IMR-90 (cell line): ENCODE measurements at regions not wholly inside any gene's neighbourhood (a gene's known extent, or its start where the extent isn't known, plus 50 kb on each side); places are given as distances from the start of the nearest gene placed in this dataset.

Experiments
- ATAC-seq: fragments of 200-7000 bp; cut with Tn5 transposase; 2 replicates; pipeline ENCODE4 v1.9.1; 2020; ENCODE audit warnings: low read depth, mild to moderate bottlenecking, moderate library complexity
- BruUV-seq: library from RNA; stranded (reverse); fragments of 400-500 nt; replicated peaks from 2 replicates; lab custom pipeline; 2021; lab: Mats Ljungman, UMichigan
- CTCF ChIA-PET: fragments of 300-600 bp; formaldehyde crosslinking; extraction: SDS; loops from one replicate; lab custom pipeline; 2021; ENCODE audit warnings: antibody characterized with exemption; lab: Yijun Ruan, JAX
- POLR2A ChIA-PET: fragments of 300-600 bp; sonication (Branson Sonifier 250); formaldehyde crosslinking; loops from one replicate; lab custom pipeline; 2022; ENCODE audit warnings: antibody characterized with exemption; ENCODE audit not compliant: unreplicated experiment; lab: Charles Lee
- DNase-seq: peaks from one replicate; pipeline ENCODE4 v3.0.0; 2013
- H2AFZ ChIP-seq: replicated peaks from 2 replicates; pipeline ENCODE3; 2013; ENCODE audit warnings: low read length, mild to moderate bottlenecking; ENCODE audit not compliant: poor library complexity
- H2AK5ac ChIP-seq: 2 replicates; pipeline ENCODE4 v1.6.1; 2013; ENCODE audit warnings: low read depth, low read length, inconsistent platforms
- H2AK9ac ChIP-seq: replicated peaks from 2 replicates; pipeline ENCODE3; 2013; ENCODE audit warnings: mild to moderate bottlenecking, low read depth, low read length, moderate library complexity; ENCODE audit not compliant: poor library complexity
- H2BK120ac ChIP-seq: 2 replicates; pipeline ENCODE4 v1.6.1; 2013; ENCODE audit warnings: low read depth, low read length, inconsistent platforms
- H2BK15ac ChIP-seq: 3 replicates; pipeline ENCODE4 v1.6.1; 2013; ENCODE audit warnings: low read depth, low read length, inconsistent platforms
- H2BK20ac ChIP-seq: 2 replicates; pipeline ENCODE4 v1.6.1; 2013; ENCODE audit warnings: low read depth, mild to moderate bottlenecking, inconsistent platforms, low read length, moderate library complexity
- H2BK5ac ChIP-seq: 2 replicates; pipeline ENCODE4 v1.6.1; 2013; ENCODE audit warnings: mild to moderate bottlenecking, low read depth, low read length, inconsistent platforms; ENCODE audit not compliant: poor library complexity, severe bottlenecking
- H3K14ac ChIP-seq: replicated peaks from 2 replicates; pipeline ENCODE4 v1.6.1; 2013; ENCODE audit warnings: low read depth, low read length, inconsistent platforms
- H3K18ac ChIP-seq: 2 replicates; pipeline ENCODE4 v1.6.1; 2013; ENCODE audit warnings: low read depth, low read length, control low read depth
- H3K23ac ChIP-seq: 2 replicates; pipeline ENCODE4 v1.6.1; 2013; ENCODE audit warnings: low read depth, low read length, inconsistent platforms
- H3K27ac ChIP-seq: 2 replicates; pipeline ENCODE4 v1.5.1; 2013; ENCODE audit warnings: mild to moderate bottlenecking, control low read depth, low read length; ENCODE audit not compliant: insufficient read depth
- H3K27me3 ChIP-seq: 2 replicates; pipeline ENCODE4 v1.6.1; 2013; ENCODE audit warnings: low read length; ENCODE audit not compliant: control insufficient read depth, insufficient read depth
- H3K36me3 ChIP-seq: 2 replicates; pipeline ENCODE4 v1.6.1; 2013; ENCODE audit warnings: low read length, mixed read lengths; ENCODE audit not compliant: control insufficient read depth, insufficient read depth
- H3K4ac ChIP-seq: 2 replicates; pipeline ENCODE4 v1.6.1; 2013; ENCODE audit warnings: low read depth, low read length, inconsistent platforms
- H3K4me1 ChIP-seq: 2 replicates; pipeline ENCODE4 v1.6.1; 2013; ENCODE audit warnings: low read length, mixed read lengths; ENCODE audit not compliant: control insufficient read depth, insufficient read depth
- H3K4me2 ChIP-seq: 2 replicates; pipeline ENCODE4 v1.6.1; 2013; ENCODE audit warnings: low read depth, mild to moderate bottlenecking, control low read depth, low read length, moderate library complexity
- H3K4me3 ChIP-seq: 2 replicates; pipeline ENCODE4 v1.5.1; 2013; ENCODE audit warnings: low read depth, mild to moderate bottlenecking, control low read depth, low read length, moderate library complexity; ENCODE audit not compliant: insufficient read depth
- H3K56ac ChIP-seq: 2 replicates; pipeline ENCODE4 v1.6.1; 2013; ENCODE audit warnings: low read length, inconsistent platforms; ENCODE audit not compliant: insufficient read depth; ENCODE audit errors: extremely low read depth
- H3K79me1 ChIP-seq, 2 experiments: 2 replicates each; pipeline ENCODE4 v1.6.1; 2013; ENCODE audit warnings: low read length in 2 of 2, inconsistent platforms in 1 of 2, low read depth in 1 of 2
- H3K9ac ChIP-seq: 2 replicates; pipeline ENCODE4 v1.6.1; 2013; ENCODE audit warnings: low read depth, low read length, control low read depth
- H3K9me1 ChIP-seq: 2 replicates; pipeline ENCODE4 v1.6.1; 2013; ENCODE audit warnings: low read length, inconsistent platforms; ENCODE audit not compliant: insufficient read depth
- H3K9me3 ChIP-seq: 2 replicates; pipeline ENCODE4 v1.6.1; 2013; ENCODE audit warnings: low read length; ENCODE audit not compliant: control insufficient read depth, insufficient read depth
- H4K20me1 ChIP-seq: 2 replicates; pipeline ENCODE4 v1.6.1; 2013; ENCODE audit warnings: low read length, inconsistent platforms; ENCODE audit not compliant: insufficient read depth
- H4K5ac ChIP-seq: 2 replicates; pipeline ENCODE4 v1.6.1; 2013; ENCODE audit warnings: mild to moderate bottlenecking, low read depth, low read length, control low read depth
- H4K8ac ChIP-seq, 2 experiments: 2 replicates each; pipeline ENCODE4 v1.6.1; 2013; ENCODE audit warnings: low read depth in 2 of 2, low read length in 2 of 2, control low read depth in 1 of 2, inconsistent platforms in 1 of 2
- H4K91ac ChIP-seq: 2 replicates; pipeline ENCODE4 v1.6.1; 2013; ENCODE audit warnings: low read depth, low read length, inconsistent platforms; ENCODE audit not compliant: insufficient read depth
- BHLHE40 ChIP-seq: fragments of 150-350 bp; IDR thresholded peaks from 2 replicates; pipeline ENCODE4 v1.6.1; 2016; ENCODE audit warnings: mild to moderate bottlenecking, low read depth, low read length
- CEBPB ChIP-seq: IDR thresholded peaks from 2 replicates; pipeline ENCODE4 v1.6.1; 2012; ENCODE audit warnings: low read depth, low read length, improper control_type of control experiment
- CHD1 ChIP-seq: IDR thresholded peaks from 2 replicates; pipeline ENCODE4 v1.6.1; 2012; ENCODE audit warnings: low read depth, low read length, improper control_type of control experiment
- CTCF ChIP-seq: conservative IDR thresholded peaks from 2 replicates; pipeline ENCODE4 v1.5.1; 2012; ENCODE audit warnings: mild to moderate bottlenecking, low read depth, low read length, improper control_type of control experiment
- ELK1 ChIP-seq: fragments of 150-350 bp; IDR thresholded peaks from 2 replicates; pipeline ENCODE4 v1.6.1; 2016; ENCODE audit warnings: low read depth, mild to moderate bottlenecking, low read length, moderate library complexity, borderline replicate concordance
- FOS ChIP-seq: fragments of 150-350 bp; IDR thresholded peaks from 2 replicates; pipeline ENCODE4 v1.6.1; 2016; ENCODE audit warnings: low read depth, low read length
- MAFK ChIP-seq: IDR thresholded peaks from 2 replicates; pipeline ENCODE4 v1.6.1; 2012; ENCODE audit warnings: low read depth, low read length, improper control_type of control experiment
- MAZ ChIP-seq: IDR thresholded peaks from 2 replicates; pipeline ENCODE4 v1.6.1; 2012; ENCODE audit warnings: low read depth, mild to moderate bottlenecking, low read length, improper control_type of control experiment, moderate library complexity, borderline replicate concordance
- MXI1 ChIP-seq: IDR thresholded peaks from 2 replicates; pipeline ENCODE4 v1.6.1; 2012; ENCODE audit warnings: low read depth, mild to moderate bottlenecking, low read length, moderate library complexity, borderline replicate concordance
- NFE2L2 ChIP-seq: fragments of 150-350 bp; IDR thresholded peaks from 2 replicates; pipeline ENCODE4 v1.6.1; 2016; ENCODE audit warnings: low read depth, mild to moderate bottlenecking, low read length
- POLR2A ChIP-seq: IDR thresholded peaks from 2 replicates; pipeline ENCODE4 v1.6.1; 2012; ENCODE audit warnings: mild to moderate bottlenecking, low read depth, low read length
- RAD21 ChIP-seq: IDR thresholded peaks from 2 replicates; pipeline ENCODE4 v1.6.1; 2012; ENCODE audit warnings: low read length, improper control_type of control experiment
- RCOR1 ChIP-seq: IDR thresholded peaks from 2 replicates; pipeline ENCODE4 v1.6.1; 2012; ENCODE audit warnings: mild to moderate bottlenecking, low read length, improper control_type of control experiment; ENCODE audit not compliant: insufficient replicate concordance
- RFX5 ChIP-seq: IDR thresholded peaks from 2 replicates; pipeline ENCODE4 v1.8.0; 2012; ENCODE audit warnings: low read depth, mild to moderate bottlenecking, low read length, moderate library complexity
- SMC3 ChIP-seq: fragments of 150-350 bp; IDR thresholded peaks from 2 replicates; pipeline ENCODE4 v1.6.1; 2016; ENCODE audit warnings: low read depth, mild to moderate bottlenecking, antibody characterized with exemption, low read length, moderate library complexity
- USF2 ChIP-seq: fragments of 150-350 bp; IDR thresholded peaks from 2 replicates; pipeline ENCODE4 v1.6.1; 2017; ENCODE audit warnings: mild to moderate bottlenecking, antibody characterized with exemption, low read length, low read depth
- WGBS, 2 experiments: methylation state at CpG; one replicate each; pipeline versions ENCODE4 v1.1.5 to v1.1.7; 2013; ENCODE audit warnings: missing lambda C conversion rate in 2 of 2; ENCODE audit not compliant: insufficient read length in 1 of 2; ENCODE audit errors: extremely low coverage in 2 of 2; 5-methylcytosine and 5-hydroxymethylcytosine counted together
- dilution Hi-C: fragments of 300-500 bp; cut with HindIII; formaldehyde crosslinking; loops from one replicate; pipeline ENCODE4 v1.14.3; 2018; ENCODE audit warnings: low sequenced_read_pairs; ENCODE audit not compliant: unreplicated experiment
- in situ Hi-C: fragments of 300-500 bp; cut with MboI; formaldehyde crosslinking; loops from 3 replicates; pipeline ENCODE4 v1.14.3; 2019; ENCODE audit warnings: low sequenced_read_pairs, inconsistent platforms, mixed read lengths
- intact Hi-C: fragments of 100-400 bp; cut with micrococcal nuclease; formaldehyde crosslinking; loops from 2 replicates; pipeline ENCODE4 v1.10.0; 2022

- H3K23ac ChIP-seq = no peak overlapping the region
- H3K4me1 ChIP-seq = peaks cover 9% of the 10 kb centered on the region
- DNase-seq = no peak
- POLR2A ChIA-PET = no interaction called here
- intact Hi-C loops = no loop called here
- H2AK9ac ChIP-seq = no peak overlapping the region
- no peak overlapping the region for H3K9ac ChIP-seq
- no peak overlapping the region for H3K4me2 ChIP-seq
- no peak overlapping the region; the same call in 2 of the 3 replicates for H2BK15ac ChIP-seq
- H3K36me3 ChIP-seq = no peaks in the 10 kb centered on the region
- H2AK5ac ChIP-seq = peak overlapping the region; percentile 27; the same call in 1 of the 2 replicates
- H3K27me3 ChIP-seq = no peaks in the 10 kb centered on the region
- H3K14ac ChIP-seq = no peak overlapping the region
- H2AFZ ChIP-seq = no peak overlapping the region
- no peaks in the 10 kb centered on the region for H4K20me1 ChIP-seq
- no peak overlapping the region for H2BK120ac ChIP-seq
- H2BK20ac ChIP-seq = no peak overlapping the region
- H3K9me3 ChIP-seq = peaks cover 3% of the 10 kb centered on the region; the same call in 1 of the 2 replicates
- no peak overlapping the region for H2BK5ac ChIP-seq
- no peak overlapping the region for H3K27ac ChIP-seq
- no peak overlapping the region for H4K91ac ChIP-seq
- ATAC-seq = no peak
- dilution Hi-C loops = no loop called here
- no peak overlapping the region for H4K5ac ChIP-seq
- TF ChIP-seq CTCF (no peak), MAZ (no peak), POLR2A (no peak), BHLHE40 (no peak), RCOR1 (no peak), MAFK (no peak), CHD1 (no peak), FOS (no peak), RFX5 (no peak), MXI1 (no peak), ELK1 (no peak), NFE2L2 (no peak), RAD21 (no peak), SMC3 (no peak), CEBPB (no peak), USF2 (no peak)
- H3K56ac ChIP-seq = no peak overlapping the region
- H3K9me1 ChIP-seq = peaks cover 5% of the 10 kb centered on the region
- WGBS, 2 experiments = 80% methylated on average over 1 of the region's 7 CpGs; no CpG with 5 or more reads in 1 of the 2 experiments
- no peak overlapping the region for H4K8ac ChIP-seq
- no peak overlapping the region for H3K18ac ChIP-seq
- CTCF ChIA-PET = no interaction called here
- no peaks in the 10 kb centered on the region for H3K79me1 ChIP-seq
- no peak overlapping the region for H3K4ac ChIP-seq
- in situ Hi-C loops = no loop called here
- no TSS peak for BruUV-seq
- no peak overlapping the region for H3K4me3 ChIP-seq
These were observed 168.0 kb upstream of the TBX3 start for GRCh38 chr12:114851981-114852380.
